ENCODE measurements at regions not wholly inside any gene's neighbourhood (a gene's known extent, or its start where the extent isn't known, plus 50 kb on each side); places are given as distances from the start of the nearest gene placed in this dataset.

DNA sequence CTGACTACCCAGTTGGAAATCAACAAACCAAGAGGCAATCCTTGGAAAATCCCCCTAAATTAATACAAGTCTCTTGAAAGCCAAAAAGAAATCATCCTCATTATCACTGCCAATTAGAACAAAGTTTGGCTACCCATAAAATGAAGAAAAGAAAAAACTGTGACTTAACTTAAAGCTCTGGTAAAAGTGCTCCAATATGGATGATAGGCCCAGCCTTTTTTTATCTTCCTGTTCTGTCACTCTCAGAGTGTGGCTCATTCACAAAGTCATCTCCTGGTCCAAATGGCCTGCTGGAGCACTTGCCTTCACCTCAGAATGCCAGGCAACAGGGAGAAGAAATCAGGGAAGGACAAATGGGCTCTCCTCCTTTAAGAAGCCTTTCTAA lies 155.1 kb upstream of the GHITM start:
- TF ChIP-seq, protein P1, sequence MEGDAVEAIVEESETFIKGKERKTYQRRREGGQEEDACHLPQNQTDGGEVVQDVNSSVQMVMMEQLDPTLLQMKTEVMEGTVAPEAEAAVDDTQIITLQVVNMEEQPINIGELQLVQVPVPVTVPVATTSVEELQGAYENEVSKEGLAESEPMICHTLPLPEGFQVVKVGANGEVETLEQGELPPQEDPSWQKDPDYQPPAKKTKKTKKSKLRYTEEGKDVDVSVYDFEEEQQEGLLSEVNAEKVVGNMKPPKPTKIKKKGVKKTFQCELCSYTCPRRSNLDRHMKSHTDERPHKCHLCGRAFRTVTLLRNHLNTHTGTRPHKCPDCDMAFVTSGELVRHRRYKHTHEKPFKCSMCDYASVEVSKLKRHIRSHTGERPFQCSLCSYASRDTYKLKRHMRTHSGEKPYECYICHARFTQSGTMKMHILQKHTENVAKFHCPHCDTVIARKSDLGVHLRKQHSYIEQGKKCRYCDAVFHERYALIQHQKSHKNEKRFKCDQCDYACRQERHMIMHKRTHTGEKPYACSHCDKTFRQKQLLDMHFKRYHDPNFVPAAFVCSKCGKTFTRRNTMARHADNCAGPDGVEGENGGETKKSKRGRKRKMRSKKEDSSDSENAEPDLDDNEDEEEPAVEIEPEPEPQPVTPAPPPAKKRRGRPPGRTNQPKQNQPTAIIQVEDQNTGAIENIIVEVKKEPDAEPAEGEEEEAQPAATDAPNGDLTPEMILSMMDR (IDR thresholded peaks at IDR 0.05), result no peak
- TF ChIP-seq POLR2A (IDR thresholded peaks at IDR 0.05) (no peak), EP300 (IDR thresholded peaks at IDR 0.05) (no peak)
